Cardiac fibroblast (primary cell): ENCODE measurements at regions not wholly inside any gene's neighbourhood (a gene's known extent, or its start where the extent isn't known, plus 50 kb on each side); places are given as distances from the start of the nearest gene placed in this dataset.

Experiments
- DNase-seq, 2 donors: peaks; one replicate each; pipeline versions ENCODE4 v3.0.0 to v3.0.0-alpha.2; 2010; ENCODE audit warnings: low read depth in 2 of 2
- H3K4me3 ChIP-seq, 2 donors: replicated peaks in 1 of 2; 1 replicate in 1 of 2; 2 replicates in 1 of 2; pipeline ENCODE4 v1.5.1; 2011; ENCODE audit warnings: low read depth in 2 of 2, low read length in 2 of 2, mild to moderate bottlenecking in 2 of 2, moderate library complexity in 1 of 2
- TF ChIP-seq, protein P1 (sequence below): IDR thresholded peaks from one replicate; pipeline ENCODE4 v1.5.1; 2011; ENCODE audit warnings: low read depth, mild to moderate bottlenecking, low read length, inconsistent platforms

DNA sequence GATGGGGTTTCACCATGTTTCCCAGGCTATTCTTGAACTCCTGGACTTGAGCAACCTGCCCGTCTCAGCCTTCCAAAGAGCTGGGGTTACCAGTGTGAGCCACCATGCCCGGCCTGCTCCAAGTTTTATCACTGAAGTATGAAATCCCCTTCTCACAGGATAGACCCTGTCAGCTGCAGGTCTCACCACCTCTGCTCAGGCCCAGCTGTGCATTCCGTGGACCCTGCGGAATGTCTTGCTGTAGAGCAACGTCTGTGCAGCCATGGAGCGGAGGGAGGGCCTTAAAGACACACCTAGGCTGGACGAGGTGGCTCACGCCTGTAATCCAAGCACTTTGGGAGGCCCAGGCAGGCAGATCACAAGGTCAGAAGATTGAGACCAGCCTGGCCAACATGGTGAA, 625.4 kb downstream of the BRD1 start:
- DNase-seq, result no peak
- H3K4me3 ChIP-seq, result no peak overlapping the region
- TF ChIP-seq, protein P1, sequence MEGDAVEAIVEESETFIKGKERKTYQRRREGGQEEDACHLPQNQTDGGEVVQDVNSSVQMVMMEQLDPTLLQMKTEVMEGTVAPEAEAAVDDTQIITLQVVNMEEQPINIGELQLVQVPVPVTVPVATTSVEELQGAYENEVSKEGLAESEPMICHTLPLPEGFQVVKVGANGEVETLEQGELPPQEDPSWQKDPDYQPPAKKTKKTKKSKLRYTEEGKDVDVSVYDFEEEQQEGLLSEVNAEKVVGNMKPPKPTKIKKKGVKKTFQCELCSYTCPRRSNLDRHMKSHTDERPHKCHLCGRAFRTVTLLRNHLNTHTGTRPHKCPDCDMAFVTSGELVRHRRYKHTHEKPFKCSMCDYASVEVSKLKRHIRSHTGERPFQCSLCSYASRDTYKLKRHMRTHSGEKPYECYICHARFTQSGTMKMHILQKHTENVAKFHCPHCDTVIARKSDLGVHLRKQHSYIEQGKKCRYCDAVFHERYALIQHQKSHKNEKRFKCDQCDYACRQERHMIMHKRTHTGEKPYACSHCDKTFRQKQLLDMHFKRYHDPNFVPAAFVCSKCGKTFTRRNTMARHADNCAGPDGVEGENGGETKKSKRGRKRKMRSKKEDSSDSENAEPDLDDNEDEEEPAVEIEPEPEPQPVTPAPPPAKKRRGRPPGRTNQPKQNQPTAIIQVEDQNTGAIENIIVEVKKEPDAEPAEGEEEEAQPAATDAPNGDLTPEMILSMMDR, result no peak

DNA sequence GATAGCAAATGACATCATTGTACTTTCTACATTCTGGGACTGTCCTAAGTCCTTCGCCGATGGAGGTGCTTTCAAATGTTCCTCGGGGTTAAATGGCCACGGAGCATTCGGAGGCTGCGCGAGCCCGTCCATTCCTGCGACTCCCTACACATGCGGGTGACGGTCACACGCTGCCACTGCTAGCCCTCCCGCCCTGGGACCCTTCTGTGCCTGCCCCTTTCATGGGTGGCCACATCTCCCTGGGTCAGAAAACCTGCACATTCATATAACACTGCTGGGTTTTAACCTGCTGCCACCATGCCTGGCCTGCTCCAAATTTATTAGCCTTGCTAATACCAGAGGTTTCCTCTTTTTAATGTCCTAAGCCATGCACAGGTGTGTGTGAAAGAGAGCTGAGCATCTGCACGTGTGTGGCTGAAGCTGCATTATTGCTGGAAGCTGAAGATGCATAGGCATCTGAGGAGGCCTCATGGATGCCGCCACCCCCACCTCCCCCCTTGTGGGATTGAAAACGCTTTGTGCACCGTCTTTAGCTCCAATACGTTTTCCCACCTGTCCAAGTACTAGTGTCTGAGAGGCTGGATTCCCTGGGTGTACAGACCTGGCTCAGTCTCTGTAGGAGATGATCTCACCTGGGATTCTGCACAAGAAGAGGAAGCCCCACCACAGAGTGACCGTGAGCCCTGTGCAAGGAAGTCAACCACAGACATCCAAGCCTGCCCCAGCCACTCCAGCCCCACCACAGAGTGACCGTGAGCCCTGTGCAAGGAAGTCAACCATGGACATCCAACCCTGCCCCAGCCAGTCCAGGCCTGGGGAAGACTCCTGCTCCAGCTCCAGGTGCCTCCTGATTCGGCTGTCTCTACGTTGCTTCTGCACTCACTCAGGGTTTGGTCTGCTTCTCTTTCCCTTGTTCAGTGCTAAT, 626.4 kb downstream of the BRD1 start:
- DNase-seq, result no peak
- TF ChIP-seq, protein P1, result no peak
- H3K4me3 ChIP-seq, result no peak overlapping the region

DNA sequence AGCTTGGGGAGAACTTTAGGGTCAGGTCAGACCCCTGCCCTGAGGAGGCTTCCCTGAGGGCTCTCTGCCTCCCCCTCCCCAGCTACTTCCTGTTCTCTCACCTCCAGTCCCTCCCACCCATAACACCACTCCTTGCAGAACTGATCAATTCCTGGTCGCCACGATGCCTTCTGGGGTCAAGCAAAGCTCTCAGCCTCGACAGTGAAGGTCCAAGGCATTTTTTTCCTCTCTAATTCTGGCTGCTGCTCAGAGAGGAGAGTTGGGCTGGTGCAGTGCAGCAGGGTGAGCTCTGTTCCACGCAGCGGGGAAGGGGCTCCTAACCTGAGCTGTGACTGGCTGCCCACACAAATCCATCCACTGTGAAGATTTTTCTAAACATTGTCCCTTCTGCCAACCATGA, 628.4 kb downstream of the BRD1 start:
- no peak overlapping the region for H3K4me3 ChIP-seq
- DNase-seq, result no peak
- TF ChIP-seq, protein P1, result no peak

DNA sequence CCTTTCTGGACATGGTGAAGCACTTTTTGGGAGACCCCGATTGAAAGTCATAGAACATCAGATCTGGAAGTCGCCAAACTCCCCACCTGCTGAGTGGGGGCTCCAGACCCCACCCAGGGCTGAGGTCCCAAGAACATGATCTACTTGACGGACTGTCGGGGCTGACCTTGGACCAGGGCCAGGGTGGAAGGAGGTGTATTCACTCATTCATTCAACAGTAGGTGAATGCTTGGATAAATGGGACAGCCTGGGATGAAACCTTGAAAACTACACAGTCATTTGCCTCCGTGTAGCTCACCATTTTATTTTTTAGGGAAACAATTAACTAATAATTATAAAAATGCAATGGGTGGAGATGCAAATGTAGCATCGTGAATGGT, 629.0 kb downstream of the BRD1 start:
- TF ChIP-seq, protein P1, result no peak
- H3K4me3 ChIP-seq, result no peak overlapping the region
- no peak for DNase-seq

DNA sequence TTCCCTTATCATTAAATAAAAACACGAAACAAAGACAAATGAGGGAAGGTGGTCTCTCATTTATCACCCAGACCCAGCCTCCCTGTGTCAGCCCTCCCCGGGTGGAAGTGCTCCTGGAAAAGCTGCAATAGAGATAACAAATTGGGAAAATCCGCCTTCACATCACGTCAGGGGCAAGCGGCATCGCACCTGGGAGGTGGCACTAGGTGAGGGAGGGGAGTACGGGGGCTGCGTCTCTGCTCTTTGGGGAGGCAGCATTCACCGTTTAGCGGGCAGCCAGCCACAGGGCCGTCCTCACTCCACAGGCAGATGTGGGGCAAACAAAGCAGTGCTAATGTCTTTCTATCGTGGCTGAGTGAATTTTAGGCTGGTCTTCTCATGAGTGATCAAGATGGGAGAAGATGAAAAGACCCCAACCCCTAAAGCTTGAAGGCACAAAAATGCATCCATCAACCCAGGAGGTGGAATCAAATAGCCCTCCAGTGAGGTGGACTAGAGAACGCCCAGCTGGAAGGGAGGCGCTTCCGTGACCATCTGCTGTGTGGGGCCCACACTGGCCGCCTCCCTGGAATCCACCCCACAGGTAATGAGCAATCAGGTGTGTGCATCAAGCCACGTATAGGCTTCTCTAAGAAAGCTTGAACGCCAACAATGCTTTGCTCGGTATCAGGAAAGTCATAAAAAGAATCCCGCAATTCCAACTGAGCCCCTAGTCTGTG, 629.5 kb downstream of the BRD1 start:
- TF ChIP-seq, protein P1, result no peak
- no peak for DNase-seq

DNA sequence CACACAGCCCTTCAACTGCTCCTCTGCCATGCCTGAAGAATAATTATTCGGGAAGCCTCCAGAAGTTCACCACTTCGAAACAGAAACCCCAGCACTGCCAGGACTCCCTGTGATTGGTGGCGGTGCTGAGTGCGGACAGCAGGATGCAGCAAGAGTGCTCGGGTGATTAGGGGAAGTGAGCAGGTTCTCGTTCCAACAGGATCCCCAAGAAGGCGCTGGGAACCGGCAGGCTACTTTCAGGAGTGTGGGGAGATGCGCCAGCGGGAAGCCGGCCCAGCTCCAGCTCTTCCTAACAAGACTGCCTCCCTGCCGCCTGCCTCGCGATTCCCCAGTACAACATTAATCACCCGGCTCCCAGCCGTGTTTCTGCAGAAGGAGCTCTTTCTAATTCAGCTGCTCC, 630.2 kb downstream of the BRD1 start:
- TF ChIP-seq, protein P1, result no peak
- no peak for DNase-seq
- no peak overlapping the region for H3K4me3 ChIP-seq

More for the DNA sequence above, 629.5 kb downstream of the BRD1 start:
- H3K4me3 ChIP-seq, result no peak overlapping the region
